Activated CD8-positive, alpha-beta memory T cell treated with anti-CD3 and anti-CD28 coated beads, Interleukin-2, amount 50 U/mL, for 1 hour (primary cell): ENCODE measurements at regions not wholly inside any gene's neighbourhood (a gene's known extent, or its start where the extent isn't known, plus 50 kb on each side); places are given as distances from the start of the nearest gene placed in this dataset.
"Not testable (repeated sequence)": the region's sequence is repeated elsewhere in the genome, so short reads cannot be mapped to it uniquely, and the experiment has no call there.

Source experiments
- DNase-seq: peaks from one replicate; pipeline ENCODE4 v3.0.0-alpha.2; 2020; ENCODE audit errors: extremely low read depth

DNA sequence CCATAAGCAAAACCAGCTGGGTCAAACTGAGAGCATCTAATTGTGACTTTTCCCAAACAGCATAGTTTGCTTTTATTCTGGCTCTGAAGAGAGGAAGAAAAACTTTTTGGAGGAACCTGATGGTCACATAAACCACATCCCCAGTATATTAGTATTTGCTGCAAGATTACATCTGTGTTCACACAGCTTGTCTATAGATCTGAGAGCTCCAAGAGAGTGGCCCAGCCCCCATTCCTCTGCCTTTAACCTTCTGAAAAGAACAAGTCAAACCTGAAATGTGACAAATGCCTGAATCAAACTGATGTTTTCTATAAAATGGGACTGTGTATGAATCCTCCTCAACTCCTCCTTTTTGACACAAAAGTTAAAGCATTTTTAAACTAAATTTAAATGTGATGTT, 435.2 kb downstream of the ZNF479 start:
- DNase-seq = not testable (repeated sequence)

DNA sequence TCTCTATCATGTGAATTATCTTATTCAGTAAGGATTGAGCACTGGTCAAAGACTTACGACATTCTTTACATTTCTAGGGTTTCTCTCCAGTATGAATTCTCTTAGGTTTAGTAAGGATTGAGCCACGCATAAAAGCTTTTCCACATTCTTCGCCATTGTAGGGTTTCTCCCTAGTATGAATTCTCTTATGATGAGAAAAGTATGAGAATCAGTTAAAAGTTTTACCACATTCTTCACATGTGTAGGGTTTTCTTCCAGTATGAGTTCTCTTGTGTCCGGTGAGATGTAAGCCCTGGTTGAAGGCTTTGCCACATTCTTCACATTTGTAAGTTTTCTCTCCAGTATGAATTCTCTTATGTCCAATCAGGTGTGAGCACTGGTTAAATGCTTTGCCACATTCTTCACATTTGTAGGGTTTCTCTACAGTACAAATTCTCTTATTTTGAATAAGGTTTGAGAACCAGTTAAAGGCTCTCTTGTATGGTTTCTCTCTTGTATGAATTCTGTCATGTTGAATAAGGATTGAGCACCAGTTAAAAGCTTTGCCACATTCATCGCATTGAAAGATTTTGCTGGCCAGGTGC, 445.9 kb downstream of the ZNF479 start:
- no peak for DNase-seq

DNA sequence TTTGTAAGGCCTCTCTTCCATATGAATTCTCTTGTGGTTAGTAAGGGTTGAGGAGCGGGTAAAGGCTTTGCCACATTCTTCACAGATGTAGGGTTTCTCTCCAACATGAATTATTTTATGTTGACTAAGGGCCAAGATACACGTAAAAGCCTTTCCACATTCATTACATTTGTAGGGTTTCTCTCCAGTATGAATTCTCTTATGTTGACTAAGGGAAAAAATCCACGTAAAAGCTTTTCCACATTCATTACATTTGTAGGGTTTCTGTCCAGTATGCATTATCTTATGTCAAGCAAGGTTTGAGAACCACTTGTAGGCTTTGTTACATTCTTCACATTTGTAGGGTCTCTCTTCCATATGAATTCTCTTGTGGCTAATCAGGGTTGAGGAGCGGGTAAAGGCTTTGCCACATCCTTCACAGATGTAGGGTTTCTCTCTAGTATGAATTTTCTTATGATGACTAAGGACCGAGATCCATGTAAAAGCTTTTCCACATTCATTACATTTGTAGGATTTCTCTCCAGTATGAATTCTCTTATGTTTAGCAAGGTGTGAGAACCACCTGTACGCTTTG, 493.0 kb downstream of the ZNF479 start:
- DNase-seq = no peak

DNA sequence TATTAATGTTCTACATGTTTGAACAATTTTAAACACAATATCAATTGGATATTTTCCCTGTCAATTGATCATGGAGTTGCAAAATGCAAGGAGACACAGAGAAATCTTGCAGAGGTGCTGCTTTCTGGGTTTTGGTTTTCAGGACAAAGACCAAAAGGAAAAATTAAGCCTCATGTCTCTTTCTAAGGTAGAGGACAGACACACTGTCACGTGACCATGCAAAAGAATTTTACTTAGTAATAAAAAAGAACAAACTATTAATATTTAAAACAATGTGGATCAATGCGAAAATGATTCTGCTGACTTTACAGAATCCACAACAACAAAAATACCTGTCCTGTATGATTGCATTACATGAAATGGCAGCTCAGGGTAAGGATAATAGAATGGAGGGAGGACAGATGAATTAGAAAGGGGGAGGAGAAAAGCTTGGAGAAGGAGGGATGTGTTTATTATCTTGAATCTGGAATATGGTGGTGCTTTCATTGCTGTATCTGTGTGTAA, 493.7 kb upstream of the NUPR2 start:
- DNase-seq = no peak

DNA sequence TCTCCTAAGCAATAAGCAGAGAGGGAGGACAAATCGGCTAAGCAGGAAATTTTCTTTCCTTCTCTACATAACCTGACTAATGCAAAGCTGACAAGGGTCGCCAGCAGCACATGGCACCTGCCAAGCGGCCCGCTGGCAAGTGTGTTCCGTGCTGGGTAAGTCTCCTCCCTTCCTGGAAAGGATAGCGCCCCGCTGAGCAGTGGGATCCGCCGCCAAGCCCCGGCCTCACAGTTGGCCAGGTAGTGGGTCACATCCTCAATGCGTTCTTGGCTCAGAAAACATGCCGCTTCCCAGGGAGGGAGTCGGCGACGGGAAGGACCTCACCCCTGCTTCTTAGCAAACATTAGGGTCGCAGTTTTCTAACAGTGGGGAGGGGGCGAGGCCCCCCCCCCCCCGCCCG, 488.9 kb upstream of the NUPR2 start:
- DNase-seq = no peak

DNA sequence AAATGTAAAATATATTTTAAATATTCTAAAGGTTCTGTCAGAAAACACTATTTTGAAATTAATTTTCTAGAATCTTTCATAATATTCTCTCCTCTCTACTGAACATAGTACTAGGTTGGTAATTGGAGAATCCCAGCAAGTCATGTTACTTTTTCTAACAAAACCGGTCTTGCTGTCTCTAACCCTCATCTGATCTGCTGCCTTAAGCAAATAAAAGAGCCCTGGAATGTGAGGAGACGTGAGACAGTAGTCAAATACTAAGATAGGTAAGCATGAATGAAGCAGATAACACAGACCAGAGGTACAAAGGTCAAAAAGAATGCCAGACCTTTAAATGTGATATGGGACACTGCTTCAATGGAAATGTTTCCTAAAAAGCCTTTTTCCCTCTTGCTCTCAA, 462.4 kb upstream of the NUPR2 start:
- DNase-seq = no peak

DNA sequence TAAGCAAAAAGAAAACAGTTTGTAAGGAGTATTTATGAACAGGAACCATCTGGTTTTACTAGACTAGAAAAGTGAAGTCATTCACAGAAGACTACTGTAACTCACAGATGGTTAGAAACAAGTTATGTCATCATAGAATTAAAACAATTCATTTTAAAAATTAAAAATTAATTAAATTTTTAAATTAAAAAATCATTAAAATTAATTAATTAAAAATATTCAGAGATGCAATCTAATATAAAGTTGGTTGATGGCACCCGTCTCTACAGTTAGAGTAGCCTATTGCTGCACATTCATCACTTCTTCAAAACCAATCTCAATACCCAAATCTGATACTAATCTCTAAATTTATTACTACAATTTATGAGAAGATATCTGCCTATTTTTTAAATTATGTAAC, 454.8 kb upstream of the NUPR2 start:
- no peak for DNase-seq

DNA sequence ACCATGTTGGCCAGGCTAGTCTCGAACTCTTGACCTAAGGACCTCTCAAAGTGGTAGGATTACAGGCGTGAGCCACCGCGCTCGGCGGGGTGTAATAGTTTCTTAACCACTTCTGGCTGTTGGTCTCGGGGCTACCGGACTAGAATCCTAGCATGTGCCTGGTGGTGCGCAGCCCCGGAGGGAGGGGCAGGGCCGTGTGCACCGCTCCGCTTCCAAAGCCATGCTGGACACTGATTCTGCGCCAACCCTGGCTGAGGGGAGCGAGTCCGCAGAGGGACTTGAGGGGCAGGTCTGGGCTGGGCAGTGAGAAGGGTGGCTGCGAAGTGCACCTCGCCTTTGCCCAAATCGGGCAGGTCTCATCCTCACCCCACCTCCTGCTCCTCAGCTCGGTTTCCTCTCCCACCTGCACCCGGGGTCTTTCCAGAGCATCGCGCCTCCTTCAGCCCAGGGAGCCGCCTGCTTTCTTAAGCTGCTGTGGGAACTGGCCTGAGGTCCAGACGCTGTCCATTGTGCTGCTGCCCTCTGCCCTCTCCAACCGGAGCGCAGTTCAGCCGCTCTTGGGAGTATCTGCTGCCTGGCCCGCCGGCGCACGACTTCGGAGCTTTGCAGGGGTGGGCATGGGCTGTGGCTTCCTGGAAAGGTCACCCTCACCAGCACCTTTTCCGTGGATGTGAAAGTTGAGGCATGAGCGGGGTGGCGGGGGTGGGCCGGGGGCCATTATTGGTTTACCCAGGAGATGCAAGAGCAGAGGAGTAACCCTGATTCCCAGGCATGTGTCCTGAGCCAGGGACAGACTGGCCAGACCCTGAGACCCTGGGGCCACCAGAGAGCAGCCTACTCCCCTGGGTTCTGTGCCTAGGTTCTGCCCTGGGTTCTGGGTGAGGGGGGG, 422.6 kb upstream of the NUPR2 start:
- DNase-seq = no peak

DNA sequence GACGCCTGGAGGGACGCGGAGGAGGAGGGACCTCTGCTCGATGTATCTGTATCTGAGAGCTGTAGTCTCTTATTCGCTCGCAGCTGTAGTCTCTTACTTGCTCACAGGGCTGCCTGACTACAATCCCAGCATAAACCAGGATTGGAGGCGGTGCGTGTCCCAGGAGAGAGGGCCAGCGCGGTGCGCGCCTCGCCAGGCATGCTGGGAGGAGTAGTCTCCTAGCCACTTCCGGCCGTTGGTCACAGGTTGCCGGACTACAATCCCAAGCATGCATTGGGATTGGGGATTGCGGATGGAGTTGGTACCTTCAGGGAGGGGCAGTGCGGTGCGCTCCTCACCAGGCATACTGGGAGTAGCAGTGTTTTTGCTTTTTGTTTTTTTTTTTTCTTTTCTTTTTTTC, 421.7 kb upstream of the NUPR2 start:
- no peak for DNase-seq

DNA sequence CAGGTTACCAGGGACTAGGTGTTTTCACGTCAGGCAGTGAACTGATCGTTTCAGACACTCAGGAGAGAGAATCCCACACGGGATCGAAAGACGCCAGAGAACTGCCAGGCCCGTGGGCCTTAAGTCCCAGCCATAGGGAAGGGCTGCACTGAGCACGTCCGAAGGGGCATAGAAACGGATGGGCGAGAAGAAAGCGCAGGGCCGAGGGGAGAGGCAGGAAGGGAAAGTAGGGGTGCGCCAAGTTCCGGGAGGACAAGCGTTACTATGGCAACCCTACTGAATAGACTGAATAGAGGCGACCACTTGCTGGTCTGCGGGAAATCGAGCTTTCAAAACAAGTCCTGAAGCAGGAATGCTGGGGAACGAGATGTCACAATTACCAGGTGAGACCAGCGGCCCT, 421.3 kb upstream of the NUPR2 start:
- no peak for DNase-seq

DNA sequence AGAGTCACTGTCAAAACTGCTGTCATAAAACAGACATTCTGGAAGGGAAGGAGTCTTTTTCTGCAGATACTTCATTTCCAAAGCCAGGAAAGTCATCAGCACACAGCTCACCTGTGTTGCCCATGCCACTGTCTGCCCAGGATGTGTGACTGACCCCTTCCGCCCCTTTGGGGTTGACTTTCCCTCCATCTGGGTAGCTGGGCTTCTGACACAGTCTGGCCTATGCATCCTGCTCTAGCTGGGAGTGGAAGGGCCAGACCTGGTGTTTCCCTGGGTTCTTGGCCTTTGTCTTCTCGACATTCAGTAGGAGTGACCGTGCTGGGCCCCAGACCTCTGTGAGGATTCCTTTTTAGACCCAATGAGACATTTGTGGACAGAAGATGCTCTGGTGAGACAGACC, 378.9 kb upstream of the NUPR2 start:
- DNase-seq = no peak

DNA sequence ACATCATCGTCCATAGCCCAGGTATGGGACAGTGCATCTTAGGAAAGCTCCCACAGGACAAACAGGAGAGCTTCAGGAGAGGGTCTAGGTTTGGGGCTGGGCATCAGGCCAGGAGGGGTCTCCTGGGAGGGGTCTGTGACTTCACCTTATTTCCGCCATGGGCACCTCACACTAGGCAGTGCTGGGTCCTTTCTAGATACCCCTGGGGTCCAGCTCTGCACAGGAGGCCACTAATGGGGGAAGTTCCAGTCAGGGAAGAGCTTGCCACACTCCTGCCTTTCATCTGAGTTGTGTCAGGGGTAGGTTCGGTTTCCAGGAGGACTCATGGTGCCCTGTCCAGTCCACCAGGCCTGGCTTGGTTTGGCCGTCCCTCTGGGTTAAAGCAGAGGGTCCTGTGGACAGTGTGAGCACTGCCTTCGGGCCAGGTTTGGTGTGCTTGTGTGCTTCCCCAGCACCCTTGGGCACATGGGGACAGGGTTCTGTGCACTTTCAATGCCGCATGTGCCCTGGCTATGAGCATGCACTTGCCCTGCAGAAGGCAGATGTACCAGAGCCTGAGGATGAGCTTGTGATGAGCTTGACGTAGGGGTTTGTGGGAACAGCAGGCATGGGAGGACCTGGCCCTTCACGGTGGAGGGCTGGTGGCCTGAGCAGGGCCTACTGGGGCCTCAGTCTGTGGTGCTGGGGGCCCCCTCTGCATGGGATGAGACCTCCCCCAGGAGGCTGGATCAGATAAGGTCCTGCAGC, 377.7 kb upstream of the NUPR2 start:
- DNase-seq = no peak

DNA sequence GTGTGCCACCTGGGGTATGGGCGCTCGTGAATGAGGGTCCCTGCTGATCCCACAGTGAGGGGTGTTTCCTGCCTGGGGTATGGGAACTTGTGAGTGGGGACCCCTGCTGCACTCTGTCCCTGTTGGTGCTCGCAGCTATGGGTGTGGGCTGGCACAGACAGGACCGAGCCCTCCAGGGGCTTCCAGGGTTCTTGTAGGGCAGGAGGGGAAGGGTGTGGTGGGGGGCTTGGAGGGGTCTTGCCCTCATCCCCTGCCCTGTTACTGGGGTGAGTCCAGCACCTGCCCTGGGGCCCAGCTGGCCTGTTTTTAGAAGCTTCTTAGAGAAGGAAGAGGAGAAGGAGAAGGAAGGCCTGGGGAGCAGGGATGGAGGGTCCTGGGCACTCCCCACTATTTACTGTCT, 377.0 kb upstream of the NUPR2 start:
- no peak for DNase-seq

DNA sequence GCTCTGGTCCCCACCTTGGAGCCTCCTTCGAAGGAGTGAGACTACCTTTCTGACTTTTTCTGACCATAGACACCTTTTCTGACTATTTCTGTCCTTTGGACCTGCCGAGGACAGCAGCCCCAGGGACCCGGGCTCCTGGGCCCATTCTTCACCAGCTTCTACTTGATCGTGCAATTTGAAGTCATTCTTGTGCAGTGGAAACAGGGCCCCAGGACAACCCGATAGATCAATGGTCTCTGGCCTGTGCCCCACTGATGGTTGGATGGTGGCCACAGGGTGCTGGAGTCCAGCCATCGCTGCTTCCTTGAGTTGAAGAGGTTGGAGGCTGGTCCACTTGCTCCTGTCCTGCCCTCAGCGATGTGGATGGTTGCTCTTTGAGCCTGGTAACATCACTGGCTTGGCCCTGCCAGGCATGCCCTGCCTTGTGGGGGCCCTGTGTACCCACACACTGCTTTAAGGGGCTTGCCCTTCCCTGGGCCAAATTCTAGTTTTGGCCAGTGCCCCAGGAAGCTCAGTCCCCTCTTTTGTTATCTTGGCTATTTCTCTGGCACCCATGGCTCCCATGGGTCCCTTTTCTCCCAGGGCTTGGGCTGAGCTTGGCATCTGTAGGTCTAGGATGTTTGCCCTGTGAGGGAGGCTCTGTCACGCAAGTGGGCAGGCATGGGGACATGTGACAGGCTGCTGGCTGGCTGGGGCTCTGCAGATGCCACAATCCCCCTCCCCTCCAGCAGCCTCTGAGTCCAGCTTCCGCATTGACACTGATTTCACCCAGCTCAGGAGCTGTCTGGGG, 375.6 kb upstream of the NUPR2 start:
- DNase-seq = no peak

DNA sequence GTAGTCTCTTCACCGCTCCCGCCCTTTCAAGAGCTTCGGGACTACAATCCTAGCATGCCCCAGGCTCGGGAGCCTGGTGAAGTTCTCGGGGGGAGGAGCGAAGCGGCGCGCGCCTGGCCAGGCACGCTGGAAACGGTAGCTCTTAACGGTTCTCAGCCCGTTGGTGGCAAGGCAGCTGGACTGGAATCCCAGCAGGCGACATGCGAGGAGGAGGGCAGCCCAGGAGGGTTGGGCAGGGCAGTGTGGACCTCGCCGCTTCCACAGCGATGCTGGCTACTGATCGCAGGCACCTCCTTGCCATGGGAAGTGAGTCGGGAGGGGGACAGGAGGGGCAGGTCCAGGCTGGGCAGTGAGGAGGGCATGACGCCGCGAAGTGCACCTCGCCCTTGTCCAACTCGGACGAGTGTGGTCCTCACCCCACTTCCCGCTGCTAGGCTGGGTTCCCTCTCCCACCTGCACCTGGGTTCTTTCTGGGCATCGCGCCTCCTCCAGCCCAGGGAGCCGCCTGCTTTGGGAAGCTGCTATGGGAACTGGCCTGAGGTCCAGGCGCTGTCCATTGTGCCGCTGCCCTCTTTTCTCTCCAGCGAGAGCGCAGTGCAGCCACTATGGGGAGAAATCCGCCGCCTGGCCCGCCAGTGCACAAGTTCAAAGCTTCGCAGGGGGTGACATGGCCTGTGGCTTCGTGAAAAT, 367.8 kb upstream of the NUPR2 start:
- no peak for DNase-seq

DNA sequence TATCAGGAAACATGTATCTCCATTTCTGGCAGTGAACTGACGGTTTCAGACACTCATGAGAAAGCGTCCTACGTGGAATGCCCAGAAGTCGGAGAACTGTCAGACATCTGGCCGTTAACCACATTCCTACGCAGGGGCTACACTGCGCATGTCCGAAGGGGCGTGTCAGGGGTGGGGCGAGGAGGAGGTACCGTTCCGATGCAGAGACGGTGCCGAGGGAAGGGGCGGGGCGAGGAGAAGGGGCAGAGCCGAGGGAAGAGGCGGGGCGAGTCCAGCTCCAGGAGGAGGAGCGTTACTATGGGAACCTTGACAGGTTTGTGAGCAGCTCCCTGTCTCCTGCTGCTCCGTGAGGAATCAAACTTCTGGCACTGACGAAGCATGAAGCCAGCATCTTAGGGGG, 366.9 kb upstream of the NUPR2 start:
- DNase-seq = no peak

DNA sequence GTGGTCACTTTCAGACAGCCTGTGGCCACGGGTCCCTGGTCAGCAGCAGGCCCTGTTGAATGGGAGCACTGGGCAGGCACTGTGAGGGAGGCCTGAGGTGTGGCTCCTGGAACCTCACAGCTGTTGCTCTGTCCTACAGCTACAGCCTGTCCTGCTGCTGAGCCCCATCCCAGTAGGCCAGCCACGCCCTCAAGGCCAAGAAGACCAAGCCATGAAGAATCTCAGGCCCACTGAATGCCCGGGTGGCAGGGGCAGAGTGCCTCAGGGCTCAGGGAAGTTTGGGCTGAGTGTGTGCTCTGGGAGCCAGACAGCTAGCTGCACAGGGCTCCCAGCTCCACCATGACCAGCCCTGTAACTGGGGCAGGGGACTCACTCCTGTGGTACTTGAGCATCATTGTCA, 363.5 kb upstream of the NUPR2 start:
- no peak for DNase-seq

DNA sequence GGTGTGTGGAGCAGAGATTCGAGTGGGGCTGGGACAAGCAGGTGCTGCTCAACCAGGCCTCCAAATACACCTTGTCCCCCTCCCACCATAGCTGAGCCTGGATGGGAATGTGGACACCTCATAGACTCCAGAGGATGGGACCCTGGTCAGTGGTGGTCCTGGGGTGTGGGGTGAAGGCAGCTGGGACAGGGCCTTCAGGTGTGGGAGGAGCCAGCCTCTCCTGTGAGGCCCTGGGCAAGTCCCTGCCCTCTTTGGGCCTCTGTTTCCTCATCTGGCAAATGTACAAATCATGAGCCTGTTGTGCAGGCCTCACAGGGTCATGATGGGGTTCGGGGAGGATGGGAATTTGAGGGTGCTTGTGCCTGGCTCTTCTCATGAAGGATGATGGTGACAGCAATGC, 362.9 kb upstream of the NUPR2 start:
- no peak for DNase-seq

DNA sequence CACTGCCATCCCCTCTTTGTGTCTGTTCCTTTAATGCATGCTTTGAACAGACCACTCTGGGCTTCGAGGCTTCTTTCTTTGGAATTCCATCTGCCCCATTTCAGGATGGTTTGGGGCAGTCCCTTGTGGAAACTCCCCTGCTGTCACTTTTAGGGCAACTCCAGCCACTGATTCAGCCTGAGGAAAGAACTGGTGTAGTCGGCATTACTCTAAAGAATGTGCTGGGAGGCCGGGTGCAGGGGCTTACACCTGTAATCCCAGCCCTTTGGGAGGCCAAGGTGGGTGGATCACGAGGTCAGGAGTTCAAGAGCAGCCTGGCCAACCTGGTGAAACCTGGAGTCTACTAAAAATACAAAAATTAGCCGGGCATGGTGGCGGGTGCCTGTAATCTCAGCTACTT, 358.1 kb upstream of the NUPR2 start:
- no peak for DNase-seq

DNA sequence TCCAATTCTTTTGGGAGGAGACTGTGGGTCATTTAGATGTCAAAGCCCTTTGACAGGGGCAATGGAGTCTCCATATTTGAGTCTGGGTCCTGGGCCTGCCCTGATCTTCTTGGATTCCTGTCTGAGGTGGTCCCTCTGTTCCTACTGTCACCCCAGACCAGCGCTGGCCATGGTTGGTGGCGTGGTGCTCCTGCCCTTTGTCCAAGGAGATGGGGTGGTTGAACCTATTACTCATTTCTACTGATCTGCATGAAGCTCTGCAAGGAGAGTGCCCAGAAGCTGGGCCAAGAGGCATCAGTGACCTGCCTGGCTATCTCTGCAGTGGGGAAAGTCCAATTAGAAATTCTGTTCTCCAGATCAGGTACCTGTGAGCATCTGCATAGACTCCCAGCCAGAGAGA, 355.6 kb upstream of the NUPR2 start:
- DNase-seq = no peak
